Astrocyte of the cerebellum (primary cell): ENCODE measurements at regions not wholly inside any gene's neighbourhood (a gene's known extent, or its start where the extent isn't known, plus 50 kb on each side); places are given as distances from the start of the nearest gene placed in this dataset.

Experiments used
- DNase-seq: peaks from one replicate; pipeline ENCODE4 v3.0.0-alpha.2; 2011; ENCODE audit warnings: low read depth
- H3K4me3 ChIP-seq: 2 replicates; pipeline ENCODE4 v1.5.1; 2011; ENCODE audit warnings: mild to moderate bottlenecking, low read depth, low read length, moderate library complexity
- in situ Hi-C: cut with HindIII; loops from 2 replicates; pipeline ENCODE4 v1.10.0; 2017; ENCODE audit warnings: low sequenced_read_pairs
- TF ChIP-seq, protein P1 (sequence below): IDR thresholded peaks from 2 replicates; pipeline ENCODE4 v1.5.1; 2012; ENCODE audit warnings: low read length, low read depth, moderate library complexity, mild to moderate bottlenecking; ENCODE audit errors: missing control alignments

DNA sequence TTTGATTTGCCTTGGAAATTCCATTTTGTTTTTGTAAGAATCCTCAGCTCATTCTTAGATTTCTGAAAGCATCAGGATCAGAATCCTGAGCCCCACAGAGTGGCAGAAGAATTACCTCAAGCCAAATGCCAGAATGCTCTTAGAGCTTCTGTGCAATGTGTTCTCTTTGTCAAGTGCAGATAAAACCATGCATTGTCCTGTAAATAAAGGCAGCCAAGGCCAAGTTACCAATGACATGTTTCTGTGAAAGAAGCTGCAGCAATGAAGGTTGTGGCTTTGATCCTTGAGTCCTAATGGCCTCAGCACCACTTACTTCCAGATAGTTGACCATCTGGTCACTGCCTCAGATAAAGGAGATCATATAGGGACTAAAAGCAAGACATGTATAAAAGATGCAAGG, 343.3 kb upstream of the AKR1E2 start:
- in situ Hi-C loops: no loop called here
- TF ChIP-seq, protein P1, sequence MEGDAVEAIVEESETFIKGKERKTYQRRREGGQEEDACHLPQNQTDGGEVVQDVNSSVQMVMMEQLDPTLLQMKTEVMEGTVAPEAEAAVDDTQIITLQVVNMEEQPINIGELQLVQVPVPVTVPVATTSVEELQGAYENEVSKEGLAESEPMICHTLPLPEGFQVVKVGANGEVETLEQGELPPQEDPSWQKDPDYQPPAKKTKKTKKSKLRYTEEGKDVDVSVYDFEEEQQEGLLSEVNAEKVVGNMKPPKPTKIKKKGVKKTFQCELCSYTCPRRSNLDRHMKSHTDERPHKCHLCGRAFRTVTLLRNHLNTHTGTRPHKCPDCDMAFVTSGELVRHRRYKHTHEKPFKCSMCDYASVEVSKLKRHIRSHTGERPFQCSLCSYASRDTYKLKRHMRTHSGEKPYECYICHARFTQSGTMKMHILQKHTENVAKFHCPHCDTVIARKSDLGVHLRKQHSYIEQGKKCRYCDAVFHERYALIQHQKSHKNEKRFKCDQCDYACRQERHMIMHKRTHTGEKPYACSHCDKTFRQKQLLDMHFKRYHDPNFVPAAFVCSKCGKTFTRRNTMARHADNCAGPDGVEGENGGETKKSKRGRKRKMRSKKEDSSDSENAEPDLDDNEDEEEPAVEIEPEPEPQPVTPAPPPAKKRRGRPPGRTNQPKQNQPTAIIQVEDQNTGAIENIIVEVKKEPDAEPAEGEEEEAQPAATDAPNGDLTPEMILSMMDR: no peak
- no peak for DNase-seq
- no peak overlapping the region for H3K4me3 ChIP-seq

DNA sequence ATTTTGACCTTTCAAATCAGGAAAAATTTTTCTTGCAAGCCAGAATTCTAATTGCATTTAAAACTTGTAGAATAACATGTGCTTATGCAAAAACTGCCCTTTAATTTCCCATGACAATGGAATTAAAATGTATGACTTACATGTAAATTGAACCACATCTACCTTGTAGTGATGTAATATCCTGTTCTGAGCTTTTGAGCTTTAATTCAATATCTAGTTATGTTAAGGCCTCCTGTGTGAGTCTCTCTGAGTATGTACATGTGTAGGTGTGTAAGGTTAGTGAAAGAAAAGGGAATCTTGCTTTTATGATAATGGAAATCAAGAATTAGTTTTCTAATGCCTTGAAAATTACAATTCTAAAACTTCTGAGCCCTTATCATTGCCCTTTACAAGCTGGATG, 344.8 kb upstream of the AKR1E2 start:
- in situ Hi-C loops: no loop called here
- TF ChIP-seq, protein P1: no peak
- no peak overlapping the region for H3K4me3 ChIP-seq

DNA sequence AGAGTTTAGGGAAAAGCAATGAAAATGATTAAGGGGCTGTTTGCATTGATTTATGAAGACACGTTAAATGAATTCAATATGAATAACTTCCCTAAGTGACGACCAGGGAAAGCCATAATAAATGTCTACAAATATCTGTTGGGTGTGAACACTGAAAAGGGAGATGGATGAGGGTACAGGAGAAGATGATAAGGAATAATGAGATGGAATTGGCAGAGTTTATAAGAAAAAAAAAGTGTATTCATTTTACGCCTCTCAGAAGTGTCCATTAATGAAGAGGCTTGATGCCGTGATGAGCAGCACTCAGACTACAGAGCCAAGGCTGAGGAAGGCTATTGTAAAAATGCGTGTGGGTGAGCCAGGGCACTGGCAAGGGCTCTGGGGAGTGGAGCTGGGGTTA, 346.7 kb upstream of the AKR1E2 start:
- TF ChIP-seq, protein P1: no peak
- DNase-seq: no peak
- in situ Hi-C loops: no loop called here
- H3K4me3 ChIP-seq: no peak overlapping the region

More for the DNA sequence above, 344.8 kb upstream of the AKR1E2 start:
- DNase-seq: no peak

DNA sequence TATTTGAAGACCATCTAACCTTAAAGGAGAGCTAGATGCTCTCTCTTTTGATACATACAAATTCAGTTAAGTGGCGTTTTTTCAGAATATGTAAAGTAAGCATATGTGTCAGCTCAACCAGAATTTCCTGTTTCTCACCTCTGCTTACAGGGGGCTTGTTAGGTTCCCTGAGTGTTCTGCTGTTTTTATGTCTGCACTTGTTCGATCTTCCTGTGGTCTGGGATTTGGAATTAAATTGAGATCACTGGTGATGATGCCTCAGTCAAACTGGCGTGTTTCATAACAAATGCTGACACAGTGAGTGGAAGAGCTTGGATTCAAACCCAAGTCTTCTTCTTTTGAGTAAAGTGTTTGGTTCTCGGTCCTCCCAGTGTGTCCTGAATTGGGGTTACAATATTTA, 348.3 kb upstream of the AKR1E2 start:
- H3K4me3 ChIP-seq: no peak overlapping the region
- DNase-seq: no peak
- TF ChIP-seq, protein P1: no peak
- in situ Hi-C loops: no loop called here

DNA sequence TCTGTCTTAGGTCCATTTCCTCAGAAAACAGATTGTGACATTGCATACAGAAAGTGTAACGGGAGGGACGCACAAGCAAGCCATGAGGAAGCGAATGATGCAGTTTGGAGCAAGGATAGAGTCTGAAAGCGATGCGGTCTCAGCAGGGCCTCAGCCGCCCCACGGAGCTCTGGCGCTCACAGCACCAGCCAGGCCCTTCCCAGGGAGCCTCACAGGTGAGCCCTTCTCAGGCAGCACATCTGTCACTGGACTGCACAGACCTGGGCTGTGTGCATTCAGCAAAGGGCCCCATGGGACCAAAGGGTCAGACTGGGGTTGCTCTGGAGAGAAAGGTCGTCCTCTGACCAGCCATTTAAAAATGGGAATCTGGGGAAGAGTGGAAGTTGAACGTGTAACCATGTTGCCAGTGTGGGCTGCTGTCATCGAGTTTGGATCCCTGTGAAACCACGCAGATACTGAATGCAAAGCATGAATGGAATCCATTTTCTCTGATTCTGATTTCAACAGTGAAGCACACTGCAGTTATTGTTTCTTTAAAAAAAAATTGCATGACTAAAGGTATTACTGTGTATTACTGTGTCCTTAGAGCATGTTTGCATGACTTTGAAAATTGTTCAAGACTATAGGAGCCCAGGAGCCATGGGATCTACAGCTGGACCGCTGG, 350.0 kb upstream of the AKR1E2 start:
- TF ChIP-seq, protein P1: no peak
- H3K4me3 ChIP-seq: no peak overlapping the region
- no peak for DNase-seq
- in situ Hi-C loops: no loop called here

DNA sequence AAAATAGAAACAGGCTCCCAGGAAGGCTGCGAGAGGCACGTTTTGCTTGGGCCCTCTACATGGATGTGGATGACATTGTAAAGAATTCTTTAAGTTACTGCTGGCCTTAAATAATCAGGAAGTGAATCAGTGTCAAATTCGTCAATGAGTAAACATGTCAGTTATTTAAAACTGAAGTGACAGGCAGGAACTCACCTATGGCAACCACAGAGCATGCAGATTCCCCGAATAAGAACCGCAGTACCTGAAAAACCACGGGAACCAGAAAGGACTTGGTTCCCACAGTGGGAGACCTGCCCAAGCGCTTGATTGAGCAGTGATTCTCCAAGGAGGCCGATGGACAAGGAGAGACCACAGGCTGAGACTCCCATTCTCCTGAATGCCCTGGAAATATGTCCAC, 351.2 kb upstream of the AKR1E2 start:
- no peak overlapping the region for H3K4me3 ChIP-seq
- in situ Hi-C loops: no loop called here
- no peak for DNase-seq
- TF ChIP-seq, protein P1: no peak

DNA sequence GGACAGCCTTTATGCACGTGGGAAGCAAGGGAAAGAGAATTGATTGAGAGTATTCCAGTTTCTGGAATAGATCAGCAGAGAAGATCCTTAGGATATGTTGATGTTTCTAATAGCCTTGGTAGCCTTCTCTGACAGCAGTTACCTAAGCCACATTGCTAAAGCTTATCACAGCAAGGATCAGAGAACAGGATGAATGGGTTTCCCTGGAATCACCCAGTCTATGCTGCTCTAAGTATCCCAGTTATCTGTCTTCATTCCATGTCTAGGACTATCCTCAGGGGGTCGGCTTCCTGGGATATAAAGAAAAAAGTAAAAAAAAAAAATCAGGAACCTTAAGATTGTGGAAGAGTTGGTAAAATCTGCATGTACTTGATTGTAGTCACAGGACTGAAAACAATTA, 352.0 kb upstream of the AKR1E2 start:
- no peak for DNase-seq
- no peak overlapping the region for H3K4me3 ChIP-seq
- in situ Hi-C loops: no loop called here
- TF ChIP-seq, protein P1: no peak
